ENCODE measurements at regions not wholly inside any gene's neighbourhood (a gene's known extent, or its start where the extent isn't known, plus 50 kb on each side); places are given as distances from the start of the nearest gene placed in this dataset.
"Not testable (repeated sequence)": the region's sequence is repeated elsewhere in the genome, so short reads cannot be mapped to it uniquely, and the experiment has no call there.

GRCh38 chr1:169046671-169047070, 59.8 kb upstream of the ATP1B1 start:
- H3K36me3 ChIP-seq: no peaks in the 10 kb centered on the region
- no peak overlapping the region for H3K4me3 ChIP-seq
- 92 to 93% methylated on average over 3 of the region's 3 CpGs for WGBS, 2 donors
- H3K4me1 ChIP-seq: peaks cover 0 to 5% (median 0%) of the 10 kb centered on the region in 4 donors
- H3K9me3 ChIP-seq: no peaks in the 10 kb centered on the region
- no peak overlapping the region for H3K27ac ChIP-seq
- TF ChIP-seq EP300 (IDR thresholded peaks at IDR 0.05) (no peak), POLR2A (IDR thresholded peaks at IDR 0.05) (no peak)
- TF ChIP-seq, protein P1, sequence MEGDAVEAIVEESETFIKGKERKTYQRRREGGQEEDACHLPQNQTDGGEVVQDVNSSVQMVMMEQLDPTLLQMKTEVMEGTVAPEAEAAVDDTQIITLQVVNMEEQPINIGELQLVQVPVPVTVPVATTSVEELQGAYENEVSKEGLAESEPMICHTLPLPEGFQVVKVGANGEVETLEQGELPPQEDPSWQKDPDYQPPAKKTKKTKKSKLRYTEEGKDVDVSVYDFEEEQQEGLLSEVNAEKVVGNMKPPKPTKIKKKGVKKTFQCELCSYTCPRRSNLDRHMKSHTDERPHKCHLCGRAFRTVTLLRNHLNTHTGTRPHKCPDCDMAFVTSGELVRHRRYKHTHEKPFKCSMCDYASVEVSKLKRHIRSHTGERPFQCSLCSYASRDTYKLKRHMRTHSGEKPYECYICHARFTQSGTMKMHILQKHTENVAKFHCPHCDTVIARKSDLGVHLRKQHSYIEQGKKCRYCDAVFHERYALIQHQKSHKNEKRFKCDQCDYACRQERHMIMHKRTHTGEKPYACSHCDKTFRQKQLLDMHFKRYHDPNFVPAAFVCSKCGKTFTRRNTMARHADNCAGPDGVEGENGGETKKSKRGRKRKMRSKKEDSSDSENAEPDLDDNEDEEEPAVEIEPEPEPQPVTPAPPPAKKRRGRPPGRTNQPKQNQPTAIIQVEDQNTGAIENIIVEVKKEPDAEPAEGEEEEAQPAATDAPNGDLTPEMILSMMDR (IDR thresholded peaks at IDR 0.05): no peak
- no peaks in the 10 kb centered on the region for H3K27me3 ChIP-seq
- DNase-seq (ENCODE audit: low spot score in 2 of 2): no peak

DNA sequence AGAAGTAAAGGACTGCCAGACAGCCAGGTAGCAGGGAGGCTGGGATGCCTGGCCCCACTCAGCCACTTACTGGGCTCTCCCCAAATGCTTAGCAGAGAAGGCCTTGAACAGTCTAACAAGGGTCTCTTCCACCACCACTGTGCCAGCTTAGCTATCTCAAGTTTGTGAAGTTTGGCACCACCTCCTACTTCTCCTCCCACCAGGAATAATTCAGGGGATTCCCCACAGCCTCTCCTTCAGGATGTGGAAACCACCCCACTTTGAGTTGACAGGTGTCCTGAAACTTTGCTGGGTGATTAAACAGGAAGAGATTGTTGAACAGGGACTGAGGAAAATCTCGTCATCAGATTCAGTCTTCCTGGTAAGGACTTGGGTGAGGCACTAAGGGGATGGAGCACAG, 59.4 kb upstream of the ATP1B1 start:
- H3K4me1 ChIP-seq: peaks cover 0 to 5% (median 0%) of the 10 kb centered on the region in 4 donors
- 64 to 100% methylated on average over 1 of the region's 1 CpG for WGBS, 2 donors
- no peaks in the 10 kb centered on the region for H3K27me3 ChIP-seq
- TF ChIP-seq, protein P1 (IDR thresholded peaks at IDR 0.05): no peak
- TF ChIP-seq EP300 (IDR thresholded peaks at IDR 0.05): no peak
- no peak for TF ChIP-seq POLR2A (IDR thresholded peaks at IDR 0.05)
- H3K27ac ChIP-seq: no peak overlapping the region
- no peaks in the 10 kb centered on the region for H3K36me3 ChIP-seq
- H3K9me3 ChIP-seq: no peaks in the 10 kb centered on the region
- no peak overlapping the region for H3K4me3 ChIP-seq
- no peak for DNase-seq (ENCODE audit: low spot score in 2 of 2)

DNA sequence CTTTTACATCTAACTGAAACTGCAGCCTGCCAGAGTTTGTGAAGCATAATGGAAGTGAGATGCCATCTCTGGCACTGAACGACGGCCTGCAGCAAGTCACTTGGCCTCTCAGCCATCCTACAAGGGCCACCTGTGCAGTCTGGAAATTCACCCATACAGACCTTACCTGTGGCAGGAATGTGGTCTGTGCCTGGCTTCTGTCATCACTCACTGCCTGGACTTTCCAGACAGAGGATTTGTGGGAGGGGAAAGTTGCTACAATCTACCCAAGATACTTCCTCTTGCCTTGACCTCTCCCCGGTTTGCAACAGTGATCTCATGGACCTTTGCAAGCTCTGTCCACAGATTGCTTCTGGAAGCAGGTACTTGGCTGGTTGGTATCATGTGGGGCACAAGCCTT, 58.4 kb upstream of the ATP1B1 start:
- peaks cover 0 to 5% (median 0%) of the 10 kb centered on the region in 4 donors for H3K4me1 ChIP-seq
- no peak for DNase-seq (ENCODE audit: low spot score in 2 of 2)
- 76 to 83% methylated on average over 3 of the region's 3 CpGs for WGBS, 2 donors
- no peaks in the 10 kb centered on the region for H3K9me3 ChIP-seq
- no peaks in the 10 kb centered on the region for H3K36me3 ChIP-seq
- H3K4me3 ChIP-seq: no peak overlapping the region
- H3K27ac ChIP-seq: no peak overlapping the region
- TF ChIP-seq EP300 (IDR thresholded peaks at IDR 0.05) (no peak), POLR2A (IDR thresholded peaks at IDR 0.05) (no peak)
- TF ChIP-seq, protein P1 (IDR thresholded peaks at IDR 0.05): no peak
- no peaks in the 10 kb centered on the region for H3K27me3 ChIP-seq

DNA sequence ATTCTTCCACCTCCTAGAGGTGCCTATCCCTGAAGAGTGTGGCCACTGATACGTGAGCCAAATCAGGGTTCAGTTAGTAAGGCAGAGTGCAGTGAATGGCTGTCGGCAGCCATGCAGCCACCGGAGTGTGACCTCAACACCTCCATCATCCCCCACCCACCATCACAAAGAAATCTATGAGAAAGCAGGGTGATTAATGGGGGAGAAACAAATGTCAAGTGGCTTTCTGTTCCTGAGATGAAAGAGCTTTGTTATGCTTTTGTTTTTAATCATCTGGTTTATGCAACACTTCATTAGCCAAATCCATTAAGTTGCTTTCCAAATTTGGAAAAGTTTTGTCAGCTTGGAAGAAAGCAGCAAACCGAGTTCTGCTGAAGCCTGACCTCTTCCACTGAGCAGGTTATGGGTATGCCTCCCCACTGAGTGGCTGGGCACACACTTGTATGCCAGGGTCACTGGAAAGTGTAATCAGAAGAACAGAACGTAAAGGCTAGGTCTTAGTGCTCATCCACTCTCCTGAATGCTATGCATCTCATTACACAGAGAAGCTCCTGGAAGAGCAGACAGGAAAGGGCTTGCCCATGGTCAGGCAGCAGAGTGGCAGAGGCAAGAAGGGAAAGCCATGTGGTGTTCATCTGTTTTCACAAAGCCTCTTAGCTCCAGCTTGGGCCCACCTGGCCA, 57.1 kb upstream of the ATP1B1 start:
- no peaks in the 10 kb centered on the region for H3K27me3 ChIP-seq
- no peak overlapping the region for H3K27ac ChIP-seq
- TF ChIP-seq, protein P1 (IDR thresholded peaks at IDR 0.05): no peak
- TF ChIP-seq EP300 (IDR thresholded peaks at IDR 0.05): no peak
- no peak for TF ChIP-seq POLR2A (IDR thresholded peaks at IDR 0.05)
- H3K36me3 ChIP-seq: no peaks in the 10 kb centered on the region
- no peaks in the 10 kb centered on the region for H3K9me3 ChIP-seq
- H3K4me1 ChIP-seq: no peaks in the 10 kb centered on the region
- DNase-seq (ENCODE audit: low spot score in 2 of 2): no peak
- H3K4me3 ChIP-seq: no peak overlapping the region
- WGBS, 2 donors: 50 to 56% methylated on average over 5 of the region's 5 CpGs

DNA sequence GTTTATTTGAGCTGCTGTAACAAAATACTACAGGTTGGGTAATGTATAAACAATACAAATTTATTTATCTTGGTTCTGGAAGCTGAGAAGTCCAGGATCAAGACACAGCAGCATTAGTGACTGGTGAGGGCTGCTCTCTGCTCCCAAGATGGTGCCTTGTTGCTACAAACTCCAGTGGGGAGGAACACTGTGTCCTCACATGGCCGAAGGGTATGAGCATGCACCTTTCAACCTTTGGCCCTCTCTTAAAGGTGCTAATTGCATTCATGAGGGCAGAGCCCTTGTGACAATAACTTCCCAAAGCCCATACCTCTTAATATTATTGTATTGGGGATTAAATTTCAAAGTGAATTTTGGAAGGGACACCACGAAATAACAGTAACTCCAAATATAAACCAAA, 55.3 kb upstream of the ATP1B1 start:
- no peak overlapping the region for H3K4me3 ChIP-seq
- TF ChIP-seq, protein P1 (IDR thresholded peaks at IDR 0.05): no peak
- no peak for TF ChIP-seq POLR2A (IDR thresholded peaks at IDR 0.05)
- no peaks in the 10 kb centered on the region for H3K4me1 ChIP-seq
- no peaks in the 10 kb centered on the region for H3K9me3 ChIP-seq
- no peak for DNase-seq (ENCODE audit: low spot score in 2 of 2)
- no peaks in the 10 kb centered on the region for H3K36me3 ChIP-seq
- H3K27me3 ChIP-seq: no peaks in the 10 kb centered on the region
- 88 to 96% methylated on average over 2 of the region's 2 CpGs for WGBS, 2 donors
- no peak overlapping the region for H3K27ac ChIP-seq

GRCh38 chr1:169052171-169052570, 54.3 kb upstream of the ATP1B1 start:
- not testable (repeated sequence) for H3K4me3 ChIP-seq; H3K36me3 ChIP-seq; H3K9me3 ChIP-seq; H3K27ac ChIP-seq; DNase-seq (ENCODE audit: low spot score in 2 of 2); H3K27me3 ChIP-seq; H3K4me1 ChIP-seq
- WGBS, 2 donors: 83 to 96% methylated on average over 5 of the region's 5 CpGs

All from tibial nerve (tissue), 4 donors.